ENCODE measurements at regions not wholly inside any gene's neighbourhood (a gene's known extent, or its start where the extent isn't known, plus 50 kb on each side); places are given as distances from the start of the nearest gene placed in this dataset.

GRCh38 chr1:20410503-20410902 lies 75.5 kb downstream of the CAMK2N1 start:
- no peak for TF ChIP-seq CTCF (conservative IDR thresholded peaks at IDR 0.05; ENCODE audit: low read length)
- TF ChIP-seq EZH2phosphoT487 (IDR thresholded peaks at IDR 0.05; ENCODE audit: borderline replicate concordance), result no peak

Measured in Loucy (cell line).